ENCODE measurements at regions not wholly inside any gene's neighbourhood (a gene's known extent, or its start where the extent isn't known, plus 50 kb on each side); places are given as distances from the start of the nearest gene placed in this dataset.

- Histone ChIP-seq H3K27ac (ENCODE audit: low read depth, low read length) (no peak overlapping the region), H3K27me3 (ENCODE audit: insufficient read depth, low read length) (no peaks in the 10 kb centered on the region), H3K4me3 (ENCODE audit: low read length in 2 of 2) (no peak overlapping the region), H3K4me1 (ENCODE audit: insufficient read depth, low read length) (no peaks in the 10 kb centered on the region), H3K9me3 (ENCODE audit: control insufficient read depth in 1 of 2, low read length in 2 of 2) (no peaks in the 10 kb centered on the region), H3K36me3 (ENCODE audit: insufficient read depth, low read length) (no peaks in the 10 kb centered on the region)
- no peaks in the 10 kb centered on the region for H3K4me1 Mint-ChIP-seq
- intact Hi-C loops (cut with micrococcal nuclease), result no loop called here
- H3K36me3 Mint-ChIP-seq, result no peaks in the 10 kb centered on the region
- no peak overlapping the region for H3K4me3 Mint-ChIP-seq
- peaks cover 0 to 6% (median 0%) of the 10 kb centered on the region in 8 donors for H3K9me3 Mint-ChIP-seq
- ChIA-PET CTCF (ENCODE audit: partially characterized antibody) (no interaction called here), POLR2A (ENCODE audit: partially characterized antibody) (no interaction called here)
- no peak overlapping the region for H3K27ac Mint-ChIP-seq
- peaks cover 1 to 4% of the 10 kb centered on the region in 2 donors for H3K27me3 Mint-ChIP-seq
- no peak for DNase-seq
These were observed 80.2 kb upstream of the RUFY1 start for GRCh38 chr5:179470201-179470600.

- Mint-ChIP-seq H3K4me1 (no peaks in the 10 kb centered on the region), H3K4me3 (no peak overlapping the region), H3K27ac (no peak overlapping the region), H3K27me3 (peaks cover 0 to 4% of the 10 kb centered on the region in 2 donors), H3K36me3 (no peaks in the 10 kb centered on the region), H3K9me3 (peaks cover 0 to 9% (median 1%) of the 10 kb centered on the region in 8 donors)
- CTCF ChIA-PET (ENCODE audit: partially characterized antibody), result no interaction called here
- no peak for DNase-seq
- Histone ChIP-seq H3K27ac (ENCODE audit: low read depth, low read length) (no peak overlapping the region), H3K4me3 (ENCODE audit: low read length in 2 of 2) (no peak overlapping the region), H3K27me3 (ENCODE audit: insufficient read depth, low read length) (no peaks in the 10 kb centered on the region), H3K4me1 (ENCODE audit: insufficient read depth, low read length) (no peaks in the 10 kb centered on the region), H3K36me3 (ENCODE audit: insufficient read depth, low read length) (no peaks in the 10 kb centered on the region), H3K9me3 (ENCODE audit: control insufficient read depth in 1 of 2, low read length in 2 of 2) (no peaks in the 10 kb centered on the region)
- intact Hi-C loops (cut with micrococcal nuclease), result no loop called here
- POLR2A ChIA-PET (ENCODE audit: partially characterized antibody), result no interaction called here
These were observed 81.7 kb upstream of the RUFY1 start for GRCh38 chr5:179468696-179469095.

- Histone ChIP-seq H3K4me3 (ENCODE audit: low read length in 2 of 2) (no peak overlapping the region), H3K27me3 (ENCODE audit: insufficient read depth, low read length) (no peaks in the 10 kb centered on the region), H3K9me3 (ENCODE audit: control insufficient read depth in 1 of 2, low read length in 2 of 2) (no peaks in the 10 kb centered on the region), H3K36me3 (ENCODE audit: insufficient read depth, low read length) (no peaks in the 10 kb centered on the region), H3K4me1 (ENCODE audit: insufficient read depth, low read length) (no peaks in the 10 kb centered on the region), H3K27ac (ENCODE audit: low read depth, low read length) (no peak overlapping the region)
- H3K4me3 Mint-ChIP-seq, result no peak overlapping the region
- intact Hi-C loops (cut with micrococcal nuclease), result no loop called here
- ChIA-PET CTCF (ENCODE audit: partially characterized antibody) (no interaction called here), POLR2A (ENCODE audit: partially characterized antibody) (no interaction called here)
- no peaks in the 10 kb centered on the region for H3K4me1 Mint-ChIP-seq
- no peak for DNase-seq
- H3K9me3 Mint-ChIP-seq, result peaks cover 0 to 9% (median 1%) of the 10 kb centered on the region in 8 donors
- peaks cover 0 to 4% of the 10 kb centered on the region in 2 donors for H3K27me3 Mint-ChIP-seq
- H3K27ac Mint-ChIP-seq, result no peak overlapping the region
- no peaks in the 10 kb centered on the region for H3K36me3 Mint-ChIP-seq
These were observed 82.9 kb upstream of the RUFY1 start for GRCh38 chr5:179467441-179467840.

- H3K36me3 Mint-ChIP-seq, result no peaks in the 10 kb centered on the region
- H3K4me1 Mint-ChIP-seq, result no peaks in the 10 kb centered on the region
- peaks cover 0 to 9% (median 1%) of the 10 kb centered on the region in 8 donors for H3K9me3 Mint-ChIP-seq
- H3K27ac Mint-ChIP-seq, result no peak overlapping the region
- no peak overlapping the region for H3K27ac ChIP-seq (ENCODE audit: low read depth, low read length)
- H3K4me3 Mint-ChIP-seq, result no peak overlapping the region
- no peak for DNase-seq
- POLR2A ChIA-PET (ENCODE audit: partially characterized antibody), result no interaction called here
- CTCF ChIA-PET (ENCODE audit: partially characterized antibody), result no interaction called here
- no peaks in the 10 kb centered on the region for H3K36me3 ChIP-seq (ENCODE audit: insufficient read depth, low read length)
- no peaks in the 10 kb centered on the region for H3K4me1 ChIP-seq (ENCODE audit: insufficient read depth, low read length)
- no peaks in the 10 kb centered on the region for H3K27me3 ChIP-seq (ENCODE audit: insufficient read depth, low read length)
- intact Hi-C loops (cut with micrococcal nuclease), result no loop called here
- H3K4me3 ChIP-seq (ENCODE audit: low read length in 2 of 2), result no peak overlapping the region
- no peaks in the 10 kb centered on the region for H3K9me3 ChIP-seq (ENCODE audit: control insufficient read depth in 1 of 2, low read length in 2 of 2)
- peaks cover 0 to 4% of the 10 kb centered on the region in 2 donors for H3K27me3 Mint-ChIP-seq
These were observed 85.7 kb upstream of the RUFY1 start for GRCh38 chr5:179464631-179465030.

GRCh38 chr5:179462040-179462439 lies 88.3 kb upstream of the RUFY1 start:
- H3K27ac ChIP-seq (ENCODE audit: low read depth, low read length), result no peak overlapping the region
- CTCF ChIA-PET (ENCODE audit: partially characterized antibody), result no interaction called here
- H3K4me3 ChIP-seq (ENCODE audit: low read length in 2 of 2), result no peak overlapping the region
- no peak for DNase-seq
- no peaks in the 10 kb centered on the region for H3K36me3 ChIP-seq (ENCODE audit: insufficient read depth, low read length)
- no peaks in the 10 kb centered on the region for H3K9me3 ChIP-seq (ENCODE audit: control insufficient read depth in 1 of 2, low read length in 2 of 2)
- no peaks in the 10 kb centered on the region for H3K27me3 ChIP-seq (ENCODE audit: insufficient read depth, low read length)
- H3K36me3 Mint-ChIP-seq, result no peaks in the 10 kb centered on the region
- intact Hi-C loops (cut with micrococcal nuclease), result no loop called here
- H3K4me1 ChIP-seq (ENCODE audit: insufficient read depth, low read length), result no peaks in the 10 kb centered on the region
- H3K27ac Mint-ChIP-seq, result no peak overlapping the region
- H3K4me3 Mint-ChIP-seq, result no peak overlapping the region
- H3K27me3 Mint-ChIP-seq, result no peaks in the 10 kb centered on the region
- POLR2A ChIA-PET (ENCODE audit: partially characterized antibody), result no interaction called here
- H3K9me3 Mint-ChIP-seq, result peaks cover 0 to 13% (median 4%) of the 10 kb centered on the region in 8 donors
- H3K4me1 Mint-ChIP-seq, result no peaks in the 10 kb centered on the region

GRCh38 chr5:179461576-179461975 lies 88.8 kb upstream of the RUFY1 start:
- H3K36me3 Mint-ChIP-seq, result no peaks in the 10 kb centered on the region
- POLR2A ChIA-PET (ENCODE audit: partially characterized antibody), result no interaction called here
- no peaks in the 10 kb centered on the region for H3K4me1 Mint-ChIP-seq
- Histone ChIP-seq H3K9me3 (ENCODE audit: control insufficient read depth in 1 of 2, low read length in 2 of 2) (no peaks in the 10 kb centered on the region), H3K4me3 (ENCODE audit: low read length in 2 of 2) (no peak overlapping the region), H3K27me3 (ENCODE audit: insufficient read depth, low read length) (no peaks in the 10 kb centered on the region), H3K36me3 (ENCODE audit: insufficient read depth, low read length) (no peaks in the 10 kb centered on the region), H3K27ac (ENCODE audit: low read depth, low read length) (no peak overlapping the region), H3K4me1 (ENCODE audit: insufficient read depth, low read length) (no peaks in the 10 kb centered on the region)
- H3K27ac Mint-ChIP-seq, result no peak overlapping the region
- no peaks in the 10 kb centered on the region for H3K27me3 Mint-ChIP-seq
- H3K4me3 Mint-ChIP-seq, result no peak overlapping the region
- no peak for DNase-seq
- intact Hi-C loops (cut with micrococcal nuclease), result no loop called here
- CTCF ChIA-PET (ENCODE audit: partially characterized antibody), result no interaction called here
- H3K9me3 Mint-ChIP-seq, result peaks cover 0 to 15% (median 4%) of the 10 kb centered on the region in 8 donors

- H3K9me3 Mint-ChIP-seq, result peaks cover 0 to 11% (median 6%) of the 10 kb centered on the region in 8 donors
- H3K4me1 Mint-ChIP-seq, result peaks cover 0 to 5% (median under 1%) of the 10 kb centered on the region in 4 donors
- H3K27ac Mint-ChIP-seq, result no peak overlapping the region
- no peaks in the 10 kb centered on the region for H3K36me3 ChIP-seq (ENCODE audit: insufficient read depth, low read length)
- ChIA-PET POLR2A (ENCODE audit: partially characterized antibody) (no interaction called here), CTCF (ENCODE audit: partially characterized antibody) (no interaction called here)
- no peaks in the 10 kb centered on the region for H3K27me3 ChIP-seq (ENCODE audit: insufficient read depth, low read length)
- peaks cover 0 to 3% of the 10 kb centered on the region in 2 donors for H3K9me3 ChIP-seq (ENCODE audit: control insufficient read depth in 1 of 2, low read length in 2 of 2)
- H3K4me3 ChIP-seq (ENCODE audit: low read length in 2 of 2), result no peak overlapping the region
- intact Hi-C loops (cut with micrococcal nuclease), result no loop called here
- peak overlapping the region in 1 of 8 donors; percentile 46 for H3K4me3 Mint-ChIP-seq
- H3K27me3 Mint-ChIP-seq, result no peaks in the 10 kb centered on the region
- H3K27ac ChIP-seq (ENCODE audit: low read depth, low read length), result no peak overlapping the region
- DNase-seq, result no peak
- H3K36me3 Mint-ChIP-seq, result no peaks in the 10 kb centered on the region
- no peaks in the 10 kb centered on the region for H3K4me1 ChIP-seq (ENCODE audit: insufficient read depth, low read length)
These were observed 90.6 kb upstream of the RUFY1 start for GRCh38 chr5:179459771-179460170.

- Histone ChIP-seq H3K4me3 (ENCODE audit: low read length in 2 of 2) (no peak overlapping the region), H3K36me3 (ENCODE audit: insufficient read depth, low read length) (no peaks in the 10 kb centered on the region), H3K9me3 (ENCODE audit: control insufficient read depth in 1 of 2, low read length in 2 of 2) (peaks cover 0 to 3% of the 10 kb centered on the region in 2 donors), H3K4me1 (ENCODE audit: insufficient read depth, low read length) (no peaks in the 10 kb centered on the region), H3K27ac (ENCODE audit: low read depth, low read length) (no peak overlapping the region), H3K27me3 (ENCODE audit: insufficient read depth, low read length) (no peaks in the 10 kb centered on the region)
- ChIA-PET CTCF (ENCODE audit: partially characterized antibody) (no interaction called here), POLR2A (ENCODE audit: partially characterized antibody) (no interaction called here)
- Mint-ChIP-seq H3K27me3 (peaks cover 2 to 4% of the 10 kb centered on the region in 2 donors), H3K27ac (no peak overlapping the region), H3K4me3 (no peak overlapping the region), H3K9me3 (peaks cover 0 to 14% (median 7%) of the 10 kb centered on the region in 8 donors), H3K36me3 (peaks cover 0 to 4% of the 10 kb centered on the region in 2 donors), H3K4me1 (peaks cover 0 to 5% (median under 1%) of the 10 kb centered on the region in 4 donors)
- no peak for DNase-seq
- intact Hi-C loops (cut with micrococcal nuclease), result no loop called here
These were observed 92.7 kb upstream of the RUFY1 start for GRCh38 chr5:179457612-179458011.
